Right lobe of liver (tissue), 6 donors: ENCODE measurements at regions not wholly inside any gene's neighbourhood (a gene's known extent, or its start where the extent isn't known, plus 50 kb on each side); places are given as distances from the start of the nearest gene placed in this dataset.
A peak's percentile ranks its signal among the peaks of the same experiment; 100 is the strongest.

Source experiments
- ATAC-seq, 4 donors: fragments of 200-7000 bp; cut with Tn5 transposase; one replicate each; pipeline ENCODE4 v1.9.1; 2020; ENCODE audit warnings: mild to moderate bottlenecking in 4 of 4, moderate library complexity in 4 of 4
- DNase-seq, 3 donors: peaks; one replicate each; pipeline ENCODE4 v3.0.0-alpha.2; 2020
- H3K27ac ChIP-seq, 3 donors: fragments of 200-600 bp; one replicate each; pipeline ENCODE4 v1.8.0; 2022
- H3K27me3 ChIP-seq, 2 donors: fragments of 200-600 bp; one replicate each; pipeline ENCODE4 v1.8.0; 2022
- H3K36me3 ChIP-seq, 4 donors: fragments of 200-600 bp; sonication (generic) in 1 of 4; one replicate each; pipeline versions ENCODE4 v1.5.1 to v1.8.0; 2017 to 2022; ENCODE audit warnings: control low read depth in 1 of 4
- H3K4me1 ChIP-seq, 4 donors: fragments of 200-600 bp; sonication (generic) in 1 of 4; one replicate each; pipeline versions ENCODE4 v1.5.1 to v1.8.0; 2017 to 2022; ENCODE audit warnings: control low read depth in 1 of 4
- H3K4me3 ChIP-seq, 3 donors: fragments of 200-600 bp; one replicate each; pipeline ENCODE4 v1.8.0; 2022
- H3K9me3 ChIP-seq, 4 donors: fragments of 200-600 bp; sonication (generic) in 1 of 4; one replicate each; pipeline versions ENCODE4 v1.5.1 to v1.8.0; 2017 to 2022; ENCODE audit warnings: control low read depth in 1 of 4
- CTCF ChIP-seq, 4 donors: fragments of 200-600 bp in 3 of 4; fragments of 450-650 bp in 1 of 4; IDR thresholded peaks; one replicate each; pipeline versions ENCODE4 v1.5.1 to v1.8.0; 2016 to 2022; ENCODE audit warnings: antibody characterized with exemption in 4 of 4, mild to moderate bottlenecking in 2 of 4
- POLR2A ChIP-seq: fragments of 450-650 bp; IDR thresholded peaks from one replicate; pipeline ENCODE4 v1.6.1; 2017; ENCODE audit warnings: antibody characterized with exemption, mild to moderate bottlenecking
- WGBS: methylation state at CpG from one replicate; pipeline ENCODE4 v1.1.6; 2018; ENCODE audit warnings: low coverage, low lambda C conversion rate; ENCODE audit not compliant: insufficient coverage; ENCODE audit errors: missing lambda C conversion rate; 5-methylcytosine and 5-hydroxymethylcytosine counted together
- intact Hi-C, 2 donors: fragments of 100-400 bp; cut with DNase I; formaldehyde crosslinking; loops; one replicate each; pipeline versions ENCODE4 v1.11.2 to v1.14.1; 2022
- donor health status: DM: no; HTN: yes; CAD: no.
- donor health status: DM: no; HTN: no; CAD: no.
- donor health status: DM: no; HTN: no; CAD: no.
- donor health status: DM: no; HTN: yes; CAD: no.
- donor health status: DM: no; HTN: yes; CAD: no.

GRCh38 chr2:160963957-160964356 lies 196.3 kb upstream of the TANK start:
- no peak overlapping the region for H3K27ac ChIP-seq
- no peaks in the 10 kb centered on the region for H3K9me3 ChIP-seq
- intact Hi-C loops, result no loop called here
- TF ChIP-seq CTCF (IDR thresholded peaks at IDR 0.05), result no peak
- no peak for TF ChIP-seq POLR2A
- no peak overlapping the region for H3K4me3 ChIP-seq
- DNase-seq (no peak), ATAC-seq (peak in 1 of 4 donors; percentile 59)
- H3K4me1 ChIP-seq, result no peaks in the 10 kb centered on the region
- 74% methylated on average over 2 of the region's 3 CpGs for WGBS
- H3K36me3 ChIP-seq, result no peaks in the 10 kb centered on the region
- no peaks in the 10 kb centered on the region for H3K27me3 ChIP-seq

- WGBS, result 52% methylated on average over 6 of the region's 6 CpGs
- no peak overlapping the region for H3K27ac ChIP-seq
- intact Hi-C loops, result no loop called here
Observed at GRCh38 chr2:160967523-160967922, 192.7 kb upstream of the TANK start.

GRCh38 chr2:160968183-160968582 lies 192.0 kb upstream of the TANK start:
- no peak overlapping the region for H3K4me3 ChIP-seq
- no peak overlapping the region for H3K27ac ChIP-seq
- no peaks in the 10 kb centered on the region for H3K4me1 ChIP-seq
- ATAC-seq, result no peak
- no peaks in the 10 kb centered on the region for H3K36me3 ChIP-seq
- 81% methylated on average over 2 of the region's 2 CpGs for WGBS
- TF ChIP-seq POLR2A (no peak), CTCF (IDR thresholded peaks at IDR 0.05) (no peak)
- H3K27me3 ChIP-seq, result no peaks in the 10 kb centered on the region
- DNase-seq, result no peak
- intact Hi-C loops, result no loop called here
- H3K9me3 ChIP-seq, result no peaks in the 10 kb centered on the region

More at GRCh38 chr2:160967523-160967922, 192.7 kb upstream of the TANK start:
- ATAC-seq, result no peak
- no peaks in the 10 kb centered on the region for H3K27me3 ChIP-seq
- no peak for TF ChIP-seq CTCF (IDR thresholded peaks at IDR 0.05)
- no peak for TF ChIP-seq POLR2A
- H3K4me1 ChIP-seq, result no peaks in the 10 kb centered on the region
- H3K9me3 ChIP-seq, result no peaks in the 10 kb centered on the region
- no peak for DNase-seq
- no peak overlapping the region for H3K4me3 ChIP-seq
- no peaks in the 10 kb centered on the region for H3K36me3 ChIP-seq

- H3K4me1 ChIP-seq, result no peaks in the 10 kb centered on the region
- H3K4me3 ChIP-seq, result peak overlapping the region in 2 of 3 donors; percentile 34 to 36
- ATAC-seq (peak; percentile 86 to 91 (median 88)), DNase-seq (no peak)
- no peaks in the 10 kb centered on the region for H3K27me3 ChIP-seq
- intact Hi-C loops, result no loop called here
- no peaks in the 10 kb centered on the region for H3K9me3 ChIP-seq
- H3K36me3 ChIP-seq, result no peaks in the 10 kb centered on the region
- TF ChIP-seq CTCF (IDR thresholded peaks at IDR 0.05) (peak; percentile 66 to 74 (median 70)), POLR2A (no peak)
- WGBS, result 1% methylated on average over 3 of the region's 3 CpGs
- H3K27ac ChIP-seq, result peak overlapping the region in 1 of 3 donors; percentile 46
Observed at GRCh38 chr2:160970052-160970965, 189.9 kb upstream of the TANK start.
